ENCODE measurements at regions not wholly inside any gene's neighbourhood (a gene's known extent, or its start where the extent isn't known, plus 50 kb on each side); places are given as distances from the start of the nearest gene placed in this dataset.

DNA sequence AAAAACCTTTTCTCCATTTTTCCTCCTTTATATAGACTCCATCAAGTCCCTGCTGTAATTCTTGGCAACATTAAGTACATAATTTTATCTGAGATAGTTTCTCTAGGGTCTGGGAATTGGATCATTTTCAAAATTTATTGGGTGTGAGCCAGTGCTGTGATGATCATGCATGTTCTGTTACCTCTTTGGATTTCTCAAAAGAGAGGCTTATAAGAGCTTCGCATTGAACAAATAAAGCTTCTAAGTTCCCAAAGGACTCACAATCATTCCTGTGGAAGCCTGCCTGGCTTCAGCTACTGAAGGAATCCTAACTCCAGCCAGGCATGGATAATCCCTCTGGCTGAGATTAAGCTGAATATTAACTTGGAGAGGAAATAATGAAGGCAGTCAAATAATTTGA is 208.5 kb downstream of the RAB38 start:
- Mint-ChIP-seq H3K36me3 (no peaks in the 10 kb centered on the region), H3K4me1 (no peaks in the 10 kb centered on the region), H3K9me3 (no peaks in the 10 kb centered on the region), H3K27me3 (peaks cover 7 to 12% of the 10 kb centered on the region in 2 donors), H3K27ac (no peak overlapping the region), H3K4me3 (no peak overlapping the region)
- ChIA-PET POLR2A (no interaction called here), CTCF (no interaction called here)
- Histone ChIP-seq H3K9me3 (ENCODE audit: low read length) (no peaks in the 10 kb centered on the region), H3K27ac (ENCODE audit: low read depth, low read length) (no peak overlapping the region), H3K27me3 (ENCODE audit: insufficient read depth, low read length, poor library complexity, severe bottlenecking) (no peaks in the 10 kb centered on the region), H3K36me3 (ENCODE audit: insufficient read depth, low read length) (no peaks in the 10 kb centered on the region), H3K4me1 (ENCODE audit: insufficient read depth, low read length) (no peaks in the 10 kb centered on the region), H3K4me3 (ENCODE audit: low read length) (no peak overlapping the region)
- DNase-seq, result no peak

GRCh38 chr11:87966216-87966615 is 209.0 kb downstream of the RAB38 start:
- no peak overlapping the region for H3K4me3 Mint-ChIP-seq

GRCh38 chr11:87961606-87962005 is 213.6 kb downstream of the RAB38 start:
- Histone ChIP-seq H3K27ac (ENCODE audit: low read depth, low read length) (no peak overlapping the region), H3K27me3 (ENCODE audit: insufficient read depth, low read length, poor library complexity, severe bottlenecking) (no peaks in the 10 kb centered on the region), H3K4me3 (ENCODE audit: low read length) (no peak overlapping the region), H3K36me3 (ENCODE audit: insufficient read depth, low read length) (no peaks in the 10 kb centered on the region), H3K9me3 (ENCODE audit: low read length) (no peaks in the 10 kb centered on the region), H3K4me1 (ENCODE audit: insufficient read depth, low read length) (no peaks in the 10 kb centered on the region)
- no peak for DNase-seq
- CTCF ChIA-PET, result interaction anchor here (1.1 kb wide), 1 partner anchor 61 kb away, joined by 3 read pairs; no protein-coding TSS in a partner anchor
- Mint-ChIP-seq H3K27me3 (peaks cover 7% of the 10 kb centered on the region in 2 donors), H3K27ac (no peak overlapping the region), H3K4me1 (no peaks in the 10 kb centered on the region), H3K36me3 (no peaks in the 10 kb centered on the region), H3K9me3 (no peaks in the 10 kb centered on the region), H3K4me3 (no peak overlapping the region)
- POLR2A ChIA-PET, result no interaction called here

More at GRCh38 chr11:87966216-87966615, 209.0 kb downstream of the RAB38 start:
- Mint-ChIP-seq H3K4me1 (no peaks in the 10 kb centered on the region), H3K27ac (no peak overlapping the region), H3K9me3 (no peaks in the 10 kb centered on the region), H3K27me3 (peaks cover 7 to 13% of the 10 kb centered on the region in 2 donors), H3K36me3 (no peaks in the 10 kb centered on the region)
- no peak overlapping the region for H3K27ac ChIP-seq (ENCODE audit: low read depth, low read length)
- H3K9me3 ChIP-seq (ENCODE audit: low read length), result no peaks in the 10 kb centered on the region
- CTCF ChIA-PET, result no interaction called here
- H3K4me3 ChIP-seq (ENCODE audit: low read length), result no peak overlapping the region
- no peaks in the 10 kb centered on the region for H3K27me3 ChIP-seq (ENCODE audit: insufficient read depth, low read length, poor library complexity, severe bottlenecking)
- H3K4me1 ChIP-seq (ENCODE audit: insufficient read depth, low read length), result no peaks in the 10 kb centered on the region
- H3K36me3 ChIP-seq (ENCODE audit: insufficient read depth, low read length), result no peaks in the 10 kb centered on the region
- no peak for DNase-seq
- POLR2A ChIA-PET, result no interaction called here

DNA sequence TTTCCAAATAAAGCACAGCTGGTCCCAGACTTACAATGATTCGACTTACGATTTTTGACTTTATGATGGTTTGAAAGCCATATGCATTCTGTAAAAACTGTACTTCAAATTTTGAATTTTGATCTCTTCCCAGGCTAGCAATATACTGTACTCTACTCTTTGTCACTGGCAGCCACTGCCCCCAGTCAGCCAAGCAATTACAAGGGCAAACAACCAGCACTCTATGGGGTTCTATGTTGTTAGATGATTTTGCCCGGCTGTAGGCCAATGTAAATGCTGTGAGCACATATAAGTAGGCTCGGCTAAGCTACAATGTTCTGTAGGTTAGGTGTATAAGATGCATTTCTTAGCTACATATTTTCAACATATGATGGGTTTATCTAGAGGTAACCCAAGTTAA is 217.3 kb downstream of the RAB38 start:
- H3K4me3 Mint-ChIP-seq, result no peak overlapping the region
- no peaks in the 10 kb centered on the region for H3K9me3 Mint-ChIP-seq
- H3K36me3 ChIP-seq (ENCODE audit: insufficient read depth, low read length), result no peaks in the 10 kb centered on the region
- POLR2A ChIA-PET, result no interaction called here
- no peak overlapping the region for H3K27ac Mint-ChIP-seq
- no peaks in the 10 kb centered on the region for H3K36me3 Mint-ChIP-seq
- no peaks in the 10 kb centered on the region for H3K27me3 ChIP-seq (ENCODE audit: insufficient read depth, low read length, poor library complexity, severe bottlenecking)
- no peak overlapping the region for H3K27ac ChIP-seq (ENCODE audit: low read depth, low read length)
- no peak for DNase-seq
- H3K4me1 ChIP-seq (ENCODE audit: insufficient read depth, low read length), result no peaks in the 10 kb centered on the region
- H3K9me3 ChIP-seq (ENCODE audit: low read length), result no peaks in the 10 kb centered on the region
- H3K27me3 Mint-ChIP-seq, result peaks cover 3 to 16% of the 10 kb centered on the region in 2 donors
- H3K4me3 ChIP-seq (ENCODE audit: low read length), result no peak overlapping the region
- H3K4me1 Mint-ChIP-seq, result no peaks in the 10 kb centered on the region
- CTCF ChIA-PET, result no interaction called here

DNA sequence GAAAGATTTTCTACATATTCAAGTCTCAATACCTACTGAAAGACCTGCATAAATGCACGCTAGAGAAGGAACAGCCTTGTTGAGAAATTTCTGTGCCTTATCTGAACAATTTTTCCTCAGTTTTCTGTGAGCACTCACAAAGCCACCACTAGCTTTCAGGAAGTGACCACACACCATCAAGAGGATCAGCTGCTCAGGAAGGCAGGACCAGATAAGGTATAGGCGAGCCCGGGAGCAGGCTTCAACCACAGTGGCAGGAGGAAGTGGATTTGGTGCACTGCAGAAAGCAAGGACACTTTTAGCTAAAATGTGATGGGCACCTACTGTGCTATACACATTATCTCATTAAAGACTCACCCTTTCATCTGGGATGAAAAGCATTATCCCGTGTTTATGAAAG is 220.8 kb downstream of the RAB38 start:
- no peak overlapping the region for H3K4me3 ChIP-seq (ENCODE audit: low read length)
- Mint-ChIP-seq H3K27ac (no peak overlapping the region), H3K4me1 (no peaks in the 10 kb centered on the region), H3K9me3 (no peaks in the 10 kb centered on the region), H3K4me3 (no peak overlapping the region), H3K27me3 (peaks cover 4 to 16% of the 10 kb centered on the region in 2 donors), H3K36me3 (no peaks in the 10 kb centered on the region)
- no peaks in the 10 kb centered on the region for H3K4me1 ChIP-seq (ENCODE audit: insufficient read depth, low read length)
- ChIA-PET CTCF (no interaction called here), POLR2A (no interaction called here)
- H3K36me3 ChIP-seq (ENCODE audit: insufficient read depth, low read length), result no peaks in the 10 kb centered on the region
- H3K27me3 ChIP-seq (ENCODE audit: insufficient read depth, low read length, poor library complexity, severe bottlenecking), result no peaks in the 10 kb centered on the region
- DNase-seq, result no peak
- no peaks in the 10 kb centered on the region for H3K9me3 ChIP-seq (ENCODE audit: low read length)
- no peak overlapping the region for H3K27ac ChIP-seq (ENCODE audit: low read depth, low read length)

DNA sequence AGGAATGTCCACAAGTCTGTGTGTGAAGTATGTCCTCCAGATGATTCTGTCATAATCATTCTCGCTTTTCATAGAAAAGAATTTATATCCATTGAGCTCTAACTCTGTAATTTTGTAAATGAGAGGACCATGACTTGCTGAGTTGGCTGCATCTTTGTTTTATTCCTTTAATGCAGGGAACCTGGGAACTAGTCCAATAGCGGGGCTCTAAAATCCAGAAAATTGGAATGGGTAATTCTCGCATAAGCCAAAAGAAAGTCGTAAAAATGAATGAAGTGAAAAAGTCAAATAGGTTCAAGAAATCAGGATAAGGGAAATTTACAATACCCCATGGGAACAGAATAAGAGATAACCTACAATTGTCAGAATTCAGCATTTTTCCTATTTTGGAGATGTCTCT is 232.5 kb downstream of the RAB38 start:
- Mint-ChIP-seq H3K27ac (no peak overlapping the region), H3K27me3 (peaks cover 0 to 4% of the 10 kb centered on the region in 2 donors), H3K4me3 (no peak overlapping the region), H3K9me3 (peaks cover 0 to 3% (median 0%) of the 10 kb centered on the region in 5 donors), H3K4me1 (no peaks in the 10 kb centered on the region), H3K36me3 (no peaks in the 10 kb centered on the region)
- no peaks in the 10 kb centered on the region for H3K36me3 ChIP-seq (ENCODE audit: insufficient read depth, low read length)
- no peaks in the 10 kb centered on the region for H3K9me3 ChIP-seq (ENCODE audit: low read length)
- H3K4me3 ChIP-seq (ENCODE audit: low read length), result no peak overlapping the region
- H3K27ac ChIP-seq (ENCODE audit: low read depth, low read length), result no peak overlapping the region
- POLR2A ChIA-PET, result no interaction called here
- CTCF ChIA-PET, result no interaction called here
- DNase-seq, result no peak
- no peaks in the 10 kb centered on the region for H3K27me3 ChIP-seq (ENCODE audit: insufficient read depth, low read length, poor library complexity, severe bottlenecking)
- H3K4me1 ChIP-seq (ENCODE audit: insufficient read depth, low read length), result no peaks in the 10 kb centered on the region

- POLR2A ChIA-PET, result no interaction called here
- no peaks in the 10 kb centered on the region for H3K4me1 Mint-ChIP-seq
- H3K27ac ChIP-seq (ENCODE audit: low read depth, low read length), result no peak overlapping the region
These were observed 241.1 kb downstream of the RAB38 start for GRCh38 chr11:87934182-87934581.

DNA sequence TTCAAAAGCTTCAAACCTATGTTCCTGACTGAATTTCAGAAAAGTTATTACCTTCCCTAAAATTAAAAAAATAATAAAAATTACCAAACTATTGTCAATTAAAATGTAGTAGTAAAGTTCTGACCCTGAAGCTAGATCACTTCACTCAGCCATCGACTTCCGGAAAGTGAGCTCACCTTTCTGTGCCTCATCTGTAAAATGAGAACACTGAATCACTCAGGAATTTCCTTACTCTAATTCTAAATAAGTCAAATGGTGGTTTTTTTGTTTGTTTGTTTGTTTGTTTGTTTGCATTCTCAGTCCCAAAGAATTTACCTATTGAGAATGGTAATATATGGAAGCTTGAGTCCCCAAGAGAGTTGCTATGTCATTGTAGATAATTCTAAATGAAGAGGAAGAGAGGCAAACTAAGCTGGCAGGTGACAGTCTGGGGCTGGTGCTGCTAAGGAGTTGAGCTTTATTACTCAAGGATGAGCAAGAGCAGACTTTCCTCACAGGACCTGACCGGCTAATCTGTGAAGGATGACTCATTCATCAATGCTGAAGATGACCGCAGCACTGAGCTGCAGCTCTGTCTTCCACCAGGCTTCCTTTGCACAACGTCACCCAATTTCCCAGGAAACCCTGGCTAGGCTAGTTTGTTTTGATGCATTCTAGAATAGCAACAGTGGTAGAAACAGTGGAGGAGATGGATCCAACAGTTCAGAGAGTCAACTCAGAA is 248.8 kb downstream of the RAB38 start:
- Mint-ChIP-seq H3K4me1 (no peaks in the 10 kb centered on the region), H3K9me3 (peaks cover 0 to 3% (median 0%) of the 10 kb centered on the region in 5 donors), H3K27me3 (peaks cover 0 to 6% of the 10 kb centered on the region in 2 donors), H3K4me3 (no peak overlapping the region), H3K27ac (peak overlapping the region in 1 of 8 donors; percentile 22), H3K36me3 (no peaks in the 10 kb centered on the region)
- no peak overlapping the region for H3K4me3 ChIP-seq (ENCODE audit: low read length)
- H3K36me3 ChIP-seq (ENCODE audit: insufficient read depth, low read length), result no peaks in the 10 kb centered on the region
- ChIA-PET POLR2A (no interaction called here), CTCF (no interaction called here)
- no peak overlapping the region for H3K27ac ChIP-seq (ENCODE audit: low read depth, low read length)
- H3K27me3 ChIP-seq (ENCODE audit: insufficient read depth, low read length, poor library complexity, severe bottlenecking), result no peaks in the 10 kb centered on the region
- H3K9me3 ChIP-seq (ENCODE audit: low read length), result no peaks in the 10 kb centered on the region
- H3K4me1 ChIP-seq (ENCODE audit: insufficient read depth, low read length), result no peaks in the 10 kb centered on the region
- DNase-seq, result no peak

More at GRCh38 chr11:87934182-87934581, 241.1 kb downstream of the RAB38 start:
- no peaks in the 10 kb centered on the region for H3K9me3 ChIP-seq (ENCODE audit: low read length)
- CTCF ChIA-PET, result no interaction called here
- H3K4me3 ChIP-seq (ENCODE audit: low read length), result no peak overlapping the region
- no peaks in the 10 kb centered on the region for H3K36me3 Mint-ChIP-seq
- H3K4me3 Mint-ChIP-seq, result no peak overlapping the region
- H3K27ac Mint-ChIP-seq, result no peak overlapping the region
- H3K27me3 ChIP-seq (ENCODE audit: insufficient read depth, low read length, poor library complexity, severe bottlenecking), result no peaks in the 10 kb centered on the region
- no peaks in the 10 kb centered on the region for H3K4me1 ChIP-seq (ENCODE audit: insufficient read depth, low read length)
- DNase-seq, result no peak
- peaks cover 0 to 4% (median 0%) of the 10 kb centered on the region in 5 donors for H3K9me3 Mint-ChIP-seq
- no peaks in the 10 kb centered on the region for H3K36me3 ChIP-seq (ENCODE audit: insufficient read depth, low read length)
- peaks cover 0 to 3% of the 10 kb centered on the region in 2 donors for H3K27me3 Mint-ChIP-seq

Measured in CD8-positive, alpha-beta memory T cell (primary cell).